SK-N-SH (cell line): ENCODE measurements at regions not wholly inside any gene's neighbourhood (a gene's known extent, or its start where the extent isn't known, plus 50 kb on each side); places are given as distances from the start of the nearest gene placed in this dataset.
A peak's percentile ranks its signal among the peaks of the same experiment; 100 is the strongest.

ENCODE experiments used
- CTCF ChIA-PET: fragments of 300-600, 350-600 bp; formaldehyde crosslinking; extraction: SDS; loops from one replicate; lab custom pipeline; 2021; lab: Yijun Ruan, JAX
- POLR2A ChIA-PET: fragments of 350-600 bp; sonication (Branson Sonifier 250); formaldehyde crosslinking; extraction: SDS; loops from one replicate; lab custom pipeline; 2020; ENCODE audit warnings: antibody characterized with exemption, inconsistent platforms; lab: Yijun Ruan, JAX
- DNase-seq: peaks from one replicate; pipeline ENCODE4 v3.0.0; 2012
- H2AFZ ChIP-seq: fragments of 200-600 bp; sonication (generic); 2 replicates; pipeline ENCODE4 v1.8.1; 2016; ENCODE audit warnings: antibody characterized with exemption, mild to moderate bottlenecking, low read depth
- H3F3A ChIP-seq: fragments of 200-600 bp; sonication (generic); replicated peaks from 2 replicates; pipeline ENCODE3; 2016; ENCODE audit warnings: antibody characterized with exemption, mild to moderate bottlenecking; ENCODE audit not compliant: insufficient read depth
- H3K27ac ChIP-seq, 2 experiments: fragments of 200-500 bp in 1 of 2; fragments of 200-600 bp in 1 of 2; sonication (Bioruptor generic) in 1 of 2; sonication (generic), shearing (Covaris generic) in 1 of 2; 2 replicates each; pipeline versions ENCODE4 v1.5.1 to v1.6.1; 2014 to 2016; ENCODE audit warnings: low read depth in 2 of 2, inconsistent platforms in 1 of 2, low read length in 1 of 2, mild to moderate bottlenecking in 1 of 2, mixed read lengths in 1 of 2
- H3K27me3 ChIP-seq: fragments of 200-600 bp; sonication (generic), shearing (Covaris generic); 2 replicates; pipeline ENCODE4 v1.6.1; 2016; ENCODE audit warnings: mixed run types; ENCODE audit not compliant: insufficient read depth
- H3K36me3 ChIP-seq, 2 experiments: fragments of 200-500 bp in 1 of 2; fragments of 200-600 bp in 1 of 2; sonication (Bioruptor generic) in 1 of 2; sonication (generic) in 1 of 2; replicated peaks in 1 of 2; 2 replicates each; pipeline versions ENCODE3 to v1.5.1; 2014 to 2016; ENCODE audit warnings: low read length in 1 of 2, mild to moderate bottlenecking in 1 of 2; ENCODE audit not compliant: insufficient read depth in 2 of 2, control insufficient read depth in 1 of 2
- H3K4me1 ChIP-seq, 2 experiments: fragments of 200-500 bp in 1 of 2; fragments of 200-600 bp in 1 of 2; sonication (Bioruptor generic) in 1 of 2; sonication (generic), shearing (Covaris generic) in 1 of 2; 2 replicates each; pipeline versions ENCODE4 v1.5.1 to v1.6.1; 2014 to 2016; ENCODE audit warnings: low read depth in 1 of 2, low read length in 1 of 2, mixed run types in 1 of 2; ENCODE audit not compliant: insufficient read depth in 2 of 2, control insufficient read depth in 1 of 2
- H3K4me2 ChIP-seq: fragments of 200-600 bp; sonication (generic), shearing (Covaris generic); 2 replicates; pipeline ENCODE4 v1.6.1; 2017; ENCODE audit warnings: mixed run types
- H3K4me3 ChIP-seq, 2 experiments: fragments of 200-500 bp in 1 of 2; fragments of 200-600 bp in 1 of 2; sonication (Bioruptor generic) in 1 of 2; sonication (generic), shearing (Covaris generic) in 1 of 2; 2 replicates each; pipeline versions ENCODE4 v1.5.1 to v1.8.1; 2014 to 2016; ENCODE audit warnings: low read depth in 2 of 2, inconsistent platforms in 1 of 2, low read length in 1 of 2, mild to moderate bottlenecking in 1 of 2, mixed read lengths in 1 of 2, moderate library complexity in 1 of 2
- H3K79me2 ChIP-seq: fragments of 200-600 bp; sonication (generic); 2 replicates; pipeline ENCODE4 v1.8.1; 2017; ENCODE audit warnings: mild to moderate bottlenecking; ENCODE audit not compliant: insufficient read depth
- H3K9ac ChIP-seq: fragments of 200-600 bp; sonication (generic); 2 replicates; pipeline ENCODE4 v1.6.1; 2017; ENCODE audit warnings: mixed run types
- H3K9me2 ChIP-seq: fragments of 200-600 bp; sonication (generic); 2 replicates; pipeline ENCODE4 v1.6.1; 2017; ENCODE audit warnings: mixed run types
- H3K9me3 ChIP-seq: fragments of 200-600 bp; sonication (generic); 2 replicates; pipeline ENCODE4 v1.6.1; 2017; ENCODE audit warnings: mixed run types, mild to moderate bottlenecking, moderate library complexity
- H4K20me1 ChIP-seq: fragments of 200-600 bp; sonication (generic); 2 replicates; pipeline ENCODE4 v1.6.1; 2017; ENCODE audit warnings: mild to moderate bottlenecking, mixed run types; ENCODE audit not compliant: insufficient read depth
- CHD2 ChIP-seq: fragments of 150-350 bp; IDR thresholded peaks from 2 replicates; pipeline ENCODE4 v1.6.1; 2018; ENCODE audit warnings: low read length; ENCODE audit not compliant: partially characterized antibody
- CTCF ChIP-seq: fragments of 200-600 bp; sonication (generic); IDR thresholded peaks from 2 replicates; pipeline ENCODE4 v1.6.1; 2017; ENCODE audit warnings: antibody characterized with exemption, mild to moderate bottlenecking, moderate library complexity
- ELF1 ChIP-seq: IDR thresholded peaks from 2 replicates; pipeline ENCODE4 v1.4.0; 2012
- EP300 ChIP-seq, 2 experiments: IDR thresholded peaks; 2 replicates each; pipeline versions ENCODE4 v1.4.0 to v1.6.1; 2012; ENCODE audit warnings: borderline replicate concordance in 1 of 2, low read depth in 1 of 2, low read length in 1 of 2
- FOSL2 ChIP-seq: IDR thresholded peaks from 2 replicates; pipeline ENCODE4 v1.4.0; 2012; ENCODE audit warnings: low read depth, mild to moderate bottlenecking, moderate library complexity, borderline replicate concordance
- FOXJ3 ChIP-seq: sonication (generic); formaldehyde crosslinking; IDR thresholded peaks from 2 replicates; pipeline ENCODE4 v1.5.1; 2020; ENCODE audit warnings: mild to moderate bottlenecking, missing genetic modification reagents
- FOXM1 ChIP-seq: IDR thresholded peaks from 2 replicates; pipeline ENCODE4 v1.4.0; 2012; ENCODE audit warnings: low read depth, mild to moderate bottlenecking
- JUND ChIP-seq: IDR thresholded peaks from 2 replicates; pipeline ENCODE4 v1.4.0; 2012
- MAX ChIP-seq: IDR thresholded peaks from 2 replicates; pipeline ENCODE4 v1.4.0; 2012; ENCODE audit warnings: low read depth
- MEF2A ChIP-seq: IDR thresholded peaks from 2 replicates; pipeline ENCODE4 v1.4.0; 2012; ENCODE audit warnings: low read depth, borderline replicate concordance
- MXI1 ChIP-seq: IDR thresholded peaks from 2 replicates; pipeline ENCODE4 v1.6.1; 2012; ENCODE audit warnings: mild to moderate bottlenecking, low read depth, low read length, improper control_type of control experiment
- NFIC ChIP-seq: IDR thresholded peaks from 2 replicates; pipeline ENCODE4 v1.4.0; 2012; ENCODE audit warnings: borderline replicate concordance
- PBX3 ChIP-seq: IDR thresholded peaks from 2 replicates; pipeline ENCODE4; 2012
- POLR2AphosphoS5 ChIP-seq: IDR thresholded peaks from 2 replicates; pipeline ENCODE4 v1.6.1; 2012; ENCODE audit warnings: low read depth, low read length
- RCOR1 ChIP-seq: fragments of 150-350 bp; IDR thresholded peaks from 2 replicates; pipeline ENCODE4 v1.6.1; 2017; ENCODE audit warnings: antibody characterized with exemption, low read length
- REST ChIP-seq: IDR thresholded peaks from 2 replicates; pipeline ENCODE4 v1.6.1; 2012; ENCODE audit warnings: mild to moderate bottlenecking, low read depth, low read length, moderate library complexity
- RXRA ChIP-seq: IDR thresholded peaks from 2 replicates; pipeline ENCODE4 v1.4.0; 2012; ENCODE audit warnings: low read depth, mild to moderate bottlenecking, borderline replicate concordance
- SIN3A ChIP-seq: IDR thresholded peaks from 2 replicates; pipeline ENCODE4 v1.6.1; 2012; ENCODE audit warnings: low read depth, mild to moderate bottlenecking, low read length, moderate library complexity, borderline replicate concordance
- SMC3 ChIP-seq: IDR thresholded peaks from 2 replicates; pipeline ENCODE4 v1.6.1; 2012; ENCODE audit warnings: low read depth, low read length, improper control_type of control experiment
- TAF1 ChIP-seq: IDR thresholded peaks from 2 replicates; pipeline ENCODE4 v1.6.1; 2012; ENCODE audit warnings: low read depth, mild to moderate bottlenecking, low read length, moderate library complexity, borderline replicate concordance
- TCF12 ChIP-seq: IDR thresholded peaks from 2 replicates; pipeline ENCODE4 v1.4.0; 2012
- TEAD4 ChIP-seq: IDR thresholded peaks from 2 replicates; pipeline ENCODE4 v1.4.0; 2012; ENCODE audit warnings: mild to moderate bottlenecking, borderline replicate concordance; ENCODE audit not compliant: insufficient read depth
- YY1 ChIP-seq: IDR thresholded peaks from 2 replicates; pipeline ENCODE4 v1.4.0; 2012; ENCODE audit warnings: low read depth, mild to moderate bottlenecking
- ZBTB33 ChIP-seq: IDR thresholded peaks from 2 replicates; pipeline ENCODE4 v1.4.0; 2012; ENCODE audit warnings: low read depth, borderline replicate concordance
- WGBS: methylation state at CpG from one replicate; pipeline ENCODE4 v1.1.6; 2017; ENCODE audit warnings: low lambda C conversion rate; 5-methylcytosine and 5-hydroxymethylcytosine counted together

GRCh38 chr1:55718758-55719671 lies 503.9 kb upstream of the USP24 start:
- no peak overlapping the region for H2AFZ ChIP-seq
- H3K9me2 ChIP-seq = no peaks in the 10 kb centered on the region
- POLR2A ChIA-PET = no interaction called here
- CTCF ChIA-PET = interaction anchor here (1.5 kb wide), 1 partner anchor 18 kb away, joined by 4 read pairs; no protein-coding TSS in a partner anchor
- no peaks in the 10 kb centered on the region for H3K36me3 ChIP-seq
- H3K9ac ChIP-seq = peak overlapping the region; percentile 60
- DNase-seq = no peak
- no peaks in the 10 kb centered on the region for H3K79me2 ChIP-seq
- no peaks in the 10 kb centered on the region for H3K27me3 ChIP-seq
- H3K4me3 ChIP-seq = no peak overlapping the region
- H3K27ac ChIP-seq = peak overlapping the region; percentile 96
- H3F3A ChIP-seq = peaks cover 21% of the 10 kb centered on the region
- H4K20me1 ChIP-seq = no peaks in the 10 kb centered on the region
- peak overlapping the region; percentile 41; the same call in 1 of the 2 replicates for H3K4me2 ChIP-seq
- no peaks in the 10 kb centered on the region for H3K9me3 ChIP-seq
- 23% methylated on average over 7 of the region's 7 CpGs for WGBS
- TF ChIP-seq ELF1 (no peak), EP300 (IDR thresholded peaks at IDR 0.05; ENCODE audit: borderline replicate concordance in 1 of 2, low read depth in 1 of 2, low read length in 1 of 2) (peak; percentile 87 to 99), MXI1 (no peak), POLR2AphosphoS5 (peak; percentile 88), CTCF (no peak), TCF12 (peak; percentile 98), JUND (peak; percentile 96), PBX3 (peak; percentile 97), MEF2A (peak; percentile 77), FOSL2 (peak; percentile 79), CHD2 (no peak), YY1 (peak; percentile 54; the same call in 1 of the 2 replicates), SIN3A (peak; percentile 82; the same call in 1 of the 2 replicates), RXRA (peak; percentile 96), REST (peak; percentile 57), SMC3 (0 out of 2 replicates have a peak, but pooled peaks have one; percentile 1), TEAD4 (peak; percentile 96), RCOR1 (no peak), FOXM1 (peak; percentile 92; the same call in 1 of the 2 replicates), FOXJ3 (no peak), ZBTB33 (peak; percentile 89), MAX (peak; percentile 49; the same call in 1 of the 2 replicates), TAF1 (peak; percentile 22; the same call in 1 of the 2 replicates), NFIC (peak; percentile 98)
- peaks cover 21 to 36% of the 10 kb centered on the region in 2 experiments for H3K4me1 ChIP-seq
